MCF 10A (cell line): ENCODE measurements at regions not wholly inside any gene's neighbourhood (a gene's known extent, or its start where the extent isn't known, plus 50 kb on each side); places are given as distances from the start of the nearest gene placed in this dataset.

ENCODE experiments used
- BruUV-seq: library from RNA; stranded (reverse); fragments of 400-500 nt; replicated peaks from 2 replicates; lab custom pipeline; 2021; lab: Mats Ljungman, UMichigan
- CTCF ChIA-PET: fragments of 300-600 bp; sonication (Branson Sonifier 250); formaldehyde crosslinking; extraction: SDS; loops from one replicate; lab custom pipeline; 2021; ENCODE audit warnings: antibody characterized with exemption, inconsistent platforms; lab: Yijun Ruan, JAX
- POLR2A ChIA-PET: fragments of 300-600, 350-650 bp; sonication (Branson Sonifier 250); formaldehyde crosslinking; extraction: SDS; loops from one replicate; lab custom pipeline; 2020; ENCODE audit warnings: antibody characterized with exemption, inconsistent platforms; lab: Yijun Ruan, JAX
- DNase-seq: peaks from one replicate; pipeline ENCODE4 v3.0.0-alpha.2; 2018; ENCODE audit not compliant: unreplicated experiment
- H3K27ac Mint-ChIP-seq: one replicate; pipeline ENCODE4 v1.8.0; 2022; ENCODE audit warnings: mild to moderate bottlenecking, low read depth, mixed read lengths; ENCODE audit not compliant: unreplicated experiment
- H3K27me3 Mint-ChIP-seq: one replicate; pipeline ENCODE4 v1.8.0; 2022; ENCODE audit warnings: mixed read lengths; ENCODE audit not compliant: insufficient read depth, unreplicated experiment
- H3K36me3 Mint-ChIP-seq: one replicate; pipeline ENCODE4 v1.8.0; 2022; ENCODE audit warnings: mild to moderate bottlenecking, moderate library complexity, mixed read lengths; ENCODE audit not compliant: insufficient read depth, unreplicated experiment
- H3K4me1 Mint-ChIP-seq: one replicate; pipeline ENCODE4 v1.8.0; 2022; ENCODE audit warnings: mixed read lengths; ENCODE audit not compliant: insufficient read depth, unreplicated experiment
- H3K4me3 Mint-ChIP-seq: one replicate; pipeline ENCODE4 v1.8.0; 2022; ENCODE audit warnings: mild to moderate bottlenecking, moderate library complexity, mixed read lengths; ENCODE audit not compliant: unreplicated experiment
- H3K9me3 Mint-ChIP-seq: one replicate; pipeline ENCODE4 v1.8.0; 2022; ENCODE audit warnings: mixed read lengths; ENCODE audit not compliant: unreplicated experiment
- intact Hi-C: fragments of 100-400 bp; cut with micrococcal nuclease; formaldehyde crosslinking; loops from 2 replicates; pipeline ENCODE4 v1.14.1; 2022
- TF ChIP-seq, protein P1 (sequence below): fragments of 200-600 bp; IDR thresholded peaks from one replicate; pipeline ENCODE4 v1.8.0; 2022; ENCODE audit warnings: antibody characterized with exemption, mild to moderate bottlenecking; ENCODE audit not compliant: unreplicated experiment

- BruUV-seq, result no TSS peak
- intact Hi-C loops, result no loop called here
- no peak for DNase-seq
- TF ChIP-seq, protein P1, sequence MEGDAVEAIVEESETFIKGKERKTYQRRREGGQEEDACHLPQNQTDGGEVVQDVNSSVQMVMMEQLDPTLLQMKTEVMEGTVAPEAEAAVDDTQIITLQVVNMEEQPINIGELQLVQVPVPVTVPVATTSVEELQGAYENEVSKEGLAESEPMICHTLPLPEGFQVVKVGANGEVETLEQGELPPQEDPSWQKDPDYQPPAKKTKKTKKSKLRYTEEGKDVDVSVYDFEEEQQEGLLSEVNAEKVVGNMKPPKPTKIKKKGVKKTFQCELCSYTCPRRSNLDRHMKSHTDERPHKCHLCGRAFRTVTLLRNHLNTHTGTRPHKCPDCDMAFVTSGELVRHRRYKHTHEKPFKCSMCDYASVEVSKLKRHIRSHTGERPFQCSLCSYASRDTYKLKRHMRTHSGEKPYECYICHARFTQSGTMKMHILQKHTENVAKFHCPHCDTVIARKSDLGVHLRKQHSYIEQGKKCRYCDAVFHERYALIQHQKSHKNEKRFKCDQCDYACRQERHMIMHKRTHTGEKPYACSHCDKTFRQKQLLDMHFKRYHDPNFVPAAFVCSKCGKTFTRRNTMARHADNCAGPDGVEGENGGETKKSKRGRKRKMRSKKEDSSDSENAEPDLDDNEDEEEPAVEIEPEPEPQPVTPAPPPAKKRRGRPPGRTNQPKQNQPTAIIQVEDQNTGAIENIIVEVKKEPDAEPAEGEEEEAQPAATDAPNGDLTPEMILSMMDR, result no peak
- ChIA-PET POLR2A (no interaction called here), CTCF (no interaction called here)
- Mint-ChIP-seq H3K4me3 (no peak overlapping the region), H3K9me3 (no peaks in the 10 kb centered on the region), H3K4me1 (no peaks in the 10 kb centered on the region), H3K36me3 (no peaks in the 10 kb centered on the region), H3K27ac (no peak overlapping the region), H3K27me3 (no peaks in the 10 kb centered on the region)
Measured at GRCh38 chr3:127102188-127102520, 90.8 kb upstream of the PRR23E start.

- CTCF ChIA-PET, result no interaction called here
- TF ChIP-seq, protein P1, result no peak
- Mint-ChIP-seq H3K27ac (no peak overlapping the region), H3K27me3 (no peaks in the 10 kb centered on the region), H3K9me3 (no peaks in the 10 kb centered on the region), H3K4me3 (no peak overlapping the region), H3K4me1 (no peaks in the 10 kb centered on the region), H3K36me3 (no peaks in the 10 kb centered on the region)
- POLR2A ChIA-PET, result no interaction called here
- DNase-seq, result no peak
- no TSS peak for BruUV-seq
- intact Hi-C loops, result no loop called here
Measured at GRCh38 chr3:127102587-127102986, 90.3 kb upstream of the PRR23E start.

GRCh38 chr3:127103080-127103479 is 89.9 kb upstream of the PRR23E start:
- TF ChIP-seq, protein P1, result no peak
- Mint-ChIP-seq H3K9me3 (no peaks in the 10 kb centered on the region), H3K27ac (no peak overlapping the region), H3K4me3 (no peak overlapping the region), H3K27me3 (no peaks in the 10 kb centered on the region), H3K36me3 (no peaks in the 10 kb centered on the region), H3K4me1 (no peaks in the 10 kb centered on the region)
- ChIA-PET CTCF (no interaction called here), POLR2A (no interaction called here)
- BruUV-seq, result no TSS peak
- intact Hi-C loops, result no loop called here
- DNase-seq, result no peak

DNA sequence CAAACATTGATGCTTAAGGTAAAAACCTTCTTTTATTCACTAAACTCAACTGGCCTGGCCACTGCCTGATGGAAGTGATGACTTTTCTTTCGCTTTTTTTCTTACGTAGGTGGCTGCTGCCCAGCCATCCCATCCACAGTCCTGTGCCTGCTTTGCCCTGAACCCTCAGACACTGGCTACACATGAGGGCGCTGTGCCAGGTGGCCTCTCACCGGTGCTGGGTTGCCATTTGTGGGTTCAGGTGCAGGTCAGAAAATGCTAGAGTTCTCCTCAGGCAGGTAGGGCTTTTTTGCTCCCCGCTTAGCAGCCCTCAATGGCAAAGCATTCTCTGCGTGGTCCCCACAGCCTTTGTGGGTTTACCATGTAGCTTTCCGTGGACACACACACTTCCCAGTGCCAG is 88.3 kb upstream of the PRR23E start:
- H3K36me3 Mint-ChIP-seq, result no peaks in the 10 kb centered on the region
- no TSS peak for BruUV-seq
- CTCF ChIA-PET, result interaction anchor here (1.1 kb wide), 1 partner anchor 9 kb away, joined by 3 read pairs; no protein-coding TSS in a partner anchor
- intact Hi-C loops, result no loop called here
- no peak overlapping the region for H3K27ac Mint-ChIP-seq
- no peaks in the 10 kb centered on the region for H3K4me1 Mint-ChIP-seq
- TF ChIP-seq, protein P1, result no peak
- no peaks in the 10 kb centered on the region for H3K9me3 Mint-ChIP-seq
- no peaks in the 10 kb centered on the region for H3K27me3 Mint-ChIP-seq
- H3K4me3 Mint-ChIP-seq, result no peak overlapping the region
- no peak for DNase-seq
- POLR2A ChIA-PET, result interaction anchor here (0.6 to 0.7 kb wide), 2 partner anchors 22 to 224 kb away, joined by 3 read pairs; no protein-coding TSS in a partner anchor
